HG02981 (cell line): ENCODE measurements at regions not wholly inside any gene's neighbourhood (a gene's known extent, or its start where the extent isn't known, plus 50 kb on each side); places are given as distances from the start of the nearest gene placed in this dataset.
"Not testable (repeated sequence)": the region's sequence is repeated elsewhere in the genome, so short reads cannot be mapped to it uniquely, and the experiment has no call there.

Source experiments
- ATAC-seq: cut with Tn5 transposase; IDR thresholded peaks from one replicate; pipeline ENCODE4 v1.9.1; 2021; ENCODE audit warnings: mild to moderate bottlenecking, moderate library complexity; ENCODE audit not compliant: unreplicated experiment

GRCh38 chr6:134446218-134446848 lies 128.4 kb upstream of the SGK1 start:
- no peak for ATAC-seq

DNA sequence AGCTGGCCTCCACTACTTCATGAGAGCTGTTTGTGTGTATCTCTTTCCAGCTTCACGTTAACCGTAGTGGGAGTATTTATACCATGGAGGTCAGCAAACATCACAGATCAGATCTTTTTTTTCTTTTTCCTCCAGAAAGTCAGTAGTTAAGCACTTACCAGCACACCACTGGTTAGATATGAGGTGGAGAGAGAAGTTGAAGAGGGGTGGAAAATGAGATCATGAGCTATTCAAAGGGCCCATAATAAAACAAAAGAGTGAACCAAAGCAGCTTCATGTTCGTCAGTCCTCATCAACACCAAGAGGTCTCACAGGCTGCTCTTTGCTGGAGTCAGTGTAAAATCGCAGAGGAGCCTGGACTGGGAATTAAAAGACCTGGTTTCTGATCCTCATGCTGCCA lies 125.1 kb upstream of the SGK1 start:
- ATAC-seq, result no peak

DNA sequence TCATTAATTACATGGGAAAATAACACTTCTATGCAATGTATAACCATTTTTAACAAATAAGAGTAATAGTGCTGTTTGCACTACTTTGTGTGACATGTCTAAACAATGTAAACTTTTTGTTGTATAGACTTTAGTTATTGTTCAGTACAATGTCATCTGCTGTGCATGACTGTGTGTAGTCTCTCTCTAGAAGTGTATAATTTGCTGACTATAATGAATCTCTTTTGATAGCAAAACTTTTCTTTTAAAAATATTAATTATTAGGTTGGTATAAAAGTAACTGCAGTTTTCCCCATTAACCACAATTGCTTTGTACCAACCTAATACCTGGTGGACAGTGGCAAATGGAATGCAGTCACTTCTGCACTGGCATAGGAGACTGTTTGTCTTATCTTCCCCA lies 124.2 kb upstream of the SGK1 start:
- no peak for ATAC-seq

- ATAC-seq, result no peak
Observed at GRCh38 chr6:134438837-134439236, 120.9 kb upstream of the SGK1 start.

- ATAC-seq, result peak; percentile 32
Observed at GRCh38 chr6:134437376-134437775, 119.5 kb upstream of the SGK1 start.

DNA sequence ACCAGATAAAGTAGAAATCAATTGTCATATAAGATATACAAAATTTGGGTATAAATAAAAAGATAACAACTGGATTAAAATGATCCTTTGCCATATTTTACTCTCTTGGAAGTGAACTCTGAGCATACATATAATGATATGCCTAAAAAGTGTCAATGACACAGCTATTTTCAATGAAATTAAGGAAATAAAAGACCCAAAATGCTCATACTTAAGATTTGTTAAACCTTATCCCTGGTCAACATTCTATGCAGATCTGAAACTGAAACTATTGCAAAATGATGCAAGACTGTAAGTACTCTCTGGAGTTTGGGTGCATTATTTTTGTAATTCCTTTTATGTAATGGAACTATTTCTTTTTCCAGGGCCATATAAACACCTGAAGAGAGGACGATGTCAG lies 119.0 kb upstream of the SGK1 start:
- no peak for ATAC-seq

DNA sequence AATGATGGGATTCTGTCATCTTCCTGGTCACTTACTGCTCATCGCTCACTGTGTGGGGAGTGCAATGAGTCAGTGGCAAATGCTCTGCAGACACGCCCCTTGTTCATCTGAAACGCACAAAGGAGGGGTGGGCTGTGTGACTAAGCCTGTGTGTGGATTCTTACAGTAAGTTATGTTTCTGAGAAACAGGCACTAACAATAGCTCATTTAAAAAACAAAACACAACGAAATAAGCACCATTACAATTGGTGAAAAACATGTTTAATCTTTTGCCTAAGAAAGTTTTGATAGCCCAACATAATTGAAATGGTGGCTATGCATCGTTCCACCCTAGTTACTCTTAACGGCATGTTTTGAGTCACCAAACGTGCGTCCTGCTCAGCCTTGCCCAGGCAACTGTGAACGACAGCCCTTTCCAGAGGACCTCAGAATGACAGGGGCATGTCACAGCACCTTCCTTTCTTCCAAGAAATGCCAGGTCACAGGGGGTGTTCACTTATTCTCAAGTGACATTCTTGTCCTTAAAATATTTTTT lies 118.4 kb upstream of the SGK1 start:
- peak; percentile 90 for ATAC-seq

DNA sequence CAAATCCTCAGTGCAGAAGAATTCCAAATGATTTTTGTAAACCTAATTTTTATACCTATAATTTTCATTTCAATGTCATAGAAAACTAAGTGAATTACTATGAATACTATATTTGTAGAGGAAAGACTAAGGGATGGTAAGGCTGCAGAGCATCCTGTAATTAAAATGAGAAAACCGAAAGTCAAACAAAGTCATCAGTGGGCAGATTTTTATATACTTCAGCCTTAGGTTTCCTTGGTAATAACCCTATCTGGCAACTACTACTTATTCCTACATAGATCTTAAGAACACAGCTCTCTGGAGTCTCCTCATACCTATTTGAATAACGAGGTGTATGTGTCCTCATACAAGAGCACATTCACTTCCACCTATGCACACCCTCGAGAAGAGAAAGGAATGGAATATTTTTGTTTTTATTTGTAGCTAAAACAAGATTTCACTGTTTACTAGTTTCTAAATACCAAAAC lies 117.9 kb upstream of the SGK1 start:
- no peak for ATAC-seq

DNA sequence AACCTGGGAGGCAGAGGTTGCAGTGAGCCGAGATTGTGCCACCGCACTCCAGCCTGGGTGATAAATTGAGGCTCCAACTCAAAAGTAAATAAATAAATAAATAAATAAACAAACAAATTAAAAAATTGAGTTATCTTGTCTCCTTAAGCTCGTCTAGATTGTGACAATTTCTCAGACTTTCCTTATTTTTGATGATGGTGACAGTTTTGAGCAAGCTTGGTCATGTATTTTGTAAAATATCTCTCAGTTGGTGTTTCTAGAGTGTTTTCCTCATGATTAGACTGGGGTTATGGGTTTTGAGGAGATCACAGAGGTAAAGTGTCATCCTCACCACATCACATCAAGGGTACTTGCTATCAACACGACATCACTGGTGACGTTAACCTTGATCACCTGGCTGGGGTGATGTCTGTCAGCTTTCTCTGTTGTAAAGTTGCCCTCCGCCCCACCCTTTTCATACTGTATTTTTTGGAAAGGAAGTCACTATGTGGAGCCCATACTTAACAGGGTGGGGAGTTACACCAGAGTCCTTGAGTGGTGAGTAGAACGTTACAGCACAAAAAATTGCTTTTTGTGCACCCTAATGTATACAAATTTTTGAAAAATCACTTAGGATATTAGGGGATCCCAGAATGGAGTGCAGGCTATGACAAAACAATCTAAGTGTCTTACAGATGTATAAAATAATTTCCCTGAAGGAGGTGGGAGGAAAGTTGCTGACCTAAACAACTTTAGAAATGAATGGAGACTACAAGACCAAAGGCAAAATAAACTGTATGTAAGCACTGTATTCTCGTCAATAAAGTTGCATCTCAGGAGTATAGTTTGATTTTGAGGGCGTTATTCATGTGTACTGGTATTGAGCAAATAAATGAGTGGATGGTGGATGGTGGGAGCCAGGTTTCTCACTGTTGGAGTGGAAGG lies 116.4 kb upstream of the SGK1 start:
- ATAC-seq, result no peak

- ATAC-seq, result no peak
Observed at GRCh38 chr6:134432036-134432435, 114.1 kb upstream of the SGK1 start.

DNA sequence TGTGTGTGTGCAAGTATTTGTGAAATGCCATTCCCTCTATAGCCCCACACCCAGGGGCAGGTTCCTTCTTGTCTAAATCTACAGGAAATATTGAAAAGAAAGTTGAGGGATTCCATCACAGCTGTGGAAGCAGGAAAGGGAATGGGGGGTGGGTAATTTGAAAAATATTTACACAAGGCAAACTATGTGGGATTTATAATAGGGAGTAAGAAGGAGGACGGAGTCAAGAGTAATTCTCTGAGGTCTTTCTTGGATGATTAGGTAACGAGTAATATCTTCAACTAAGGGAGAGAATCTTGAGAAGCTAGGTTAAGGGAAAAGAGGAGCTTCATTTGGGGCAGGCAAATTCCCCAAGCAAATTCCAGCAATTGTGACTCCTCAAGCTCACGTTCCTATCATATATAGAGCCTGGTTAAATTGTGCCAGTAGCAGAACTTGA lies 113.5 kb upstream of the SGK1 start:
- no peak for ATAC-seq

- ATAC-seq, result no peak
Observed at GRCh38 chr6:134429861-134430380, 112.0 kb upstream of the SGK1 start.

GRCh38 chr6:134427721-134428120 lies 109.8 kb upstream of the SGK1 start:
- no peak for ATAC-seq

DNA sequence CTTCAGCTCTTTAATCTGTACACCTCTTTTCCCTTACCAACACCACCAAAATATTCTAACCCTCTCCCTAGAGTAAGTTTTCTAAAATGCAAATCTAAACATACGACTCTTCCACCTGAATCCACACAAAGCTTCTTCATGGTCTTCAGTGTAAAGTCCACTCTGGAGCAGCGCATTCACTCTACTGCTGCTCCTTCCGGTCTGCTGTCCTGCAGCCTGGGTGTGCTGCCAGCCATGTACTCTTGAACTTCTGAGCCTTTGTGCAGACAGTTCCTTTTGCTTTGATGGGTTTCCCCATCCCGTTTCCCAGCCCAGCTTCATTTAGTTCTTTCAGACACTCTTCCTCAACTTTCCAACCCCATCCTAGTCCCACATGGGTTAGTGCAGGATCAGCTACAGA lies 108.7 kb upstream of the SGK1 start:
- no peak for ATAC-seq

- ATAC-seq, result not testable (repeated sequence)
Observed at GRCh38 chr6:134425917-134426316, 108.0 kb upstream of the SGK1 start.

DNA sequence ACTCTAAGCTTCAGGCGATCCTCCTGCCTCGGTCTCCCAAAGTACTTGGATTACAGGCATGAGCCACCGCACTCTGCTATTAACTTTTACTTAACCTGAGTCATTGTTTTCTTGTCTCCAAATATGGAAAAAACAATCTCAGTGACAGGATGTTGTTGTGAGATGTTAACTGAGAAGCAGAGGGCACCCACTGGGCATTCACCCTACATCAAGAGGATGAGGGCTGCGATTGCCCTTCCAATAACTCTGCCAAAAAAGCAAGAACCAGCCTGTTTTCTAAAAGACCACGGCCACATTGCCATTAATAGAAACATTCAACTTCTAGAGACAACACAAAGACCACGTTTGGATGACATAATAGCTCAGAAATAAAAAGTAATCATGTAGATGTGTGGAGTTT lies 107.6 kb upstream of the SGK1 start:
- no peak for ATAC-seq

DNA sequence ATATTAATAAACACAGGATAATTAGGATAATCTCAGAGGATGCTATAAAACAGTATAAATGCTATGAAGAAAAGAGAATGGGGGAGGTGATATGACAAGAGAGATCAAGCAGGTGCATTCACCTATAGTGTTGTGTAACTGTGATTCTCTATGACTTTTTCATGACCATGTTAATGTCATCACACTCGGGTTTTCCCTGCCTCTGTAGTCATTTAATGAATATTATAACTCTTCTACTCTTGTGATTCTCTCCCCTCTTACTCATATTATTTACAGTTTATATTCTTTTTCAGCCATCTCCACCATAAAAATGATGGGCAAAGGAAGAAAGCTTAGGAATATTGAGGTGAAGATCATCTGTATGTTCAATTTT lies 106.9 kb upstream of the SGK1 start:
- ATAC-seq, result no peak

GRCh38 chr6:134424165-134424797 lies 106.4 kb upstream of the SGK1 start:
- no peak for ATAC-seq

GRCh38 chr6:134422426-134423231 lies 104.7 kb upstream of the SGK1 start:
- no peak for ATAC-seq

DNA sequence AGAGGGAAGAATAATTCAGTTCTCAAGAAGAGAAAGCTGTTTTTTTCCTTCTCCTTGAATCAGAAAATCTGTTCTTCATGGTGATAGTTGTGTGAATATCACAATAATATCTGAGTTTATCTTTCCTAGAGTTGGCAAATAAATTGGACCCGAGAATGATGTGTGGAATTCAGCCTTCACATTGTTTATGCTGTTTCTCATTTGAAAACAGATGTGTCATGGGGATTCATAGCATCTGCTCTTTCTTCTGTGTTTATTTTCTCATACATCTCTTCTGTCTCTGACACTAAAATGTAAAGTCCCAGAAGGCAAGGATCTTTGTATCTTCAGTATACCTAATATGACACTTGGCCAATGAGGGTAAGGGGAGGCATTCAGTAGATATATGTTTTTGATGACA lies 103.6 kb upstream of the SGK1 start:
- ATAC-seq, result no peak
